Cardiac fibroblast (primary cell): ENCODE measurements at regions not wholly inside any gene's neighbourhood (a gene's known extent, or its start where the extent isn't known, plus 50 kb on each side); places are given as distances from the start of the nearest gene placed in this dataset.

Source experiments
- DNase-seq, 2 donors: peaks; one replicate each; pipeline versions ENCODE4 v3.0.0 to v3.0.0-alpha.2; 2010; ENCODE audit warnings: low read depth in 2 of 2
- H3K4me3 ChIP-seq, 2 donors: replicated peaks in 1 of 2; 1 replicate in 1 of 2; 2 replicates in 1 of 2; pipeline ENCODE4 v1.5.1; 2011; ENCODE audit warnings: low read depth in 2 of 2, low read length in 2 of 2, mild to moderate bottlenecking in 2 of 2, moderate library complexity in 1 of 2
- TF ChIP-seq, protein P1 (sequence below): IDR thresholded peaks from one replicate; pipeline ENCODE4 v1.5.1; 2011; ENCODE audit warnings: low read depth, mild to moderate bottlenecking, low read length, inconsistent platforms

DNA sequence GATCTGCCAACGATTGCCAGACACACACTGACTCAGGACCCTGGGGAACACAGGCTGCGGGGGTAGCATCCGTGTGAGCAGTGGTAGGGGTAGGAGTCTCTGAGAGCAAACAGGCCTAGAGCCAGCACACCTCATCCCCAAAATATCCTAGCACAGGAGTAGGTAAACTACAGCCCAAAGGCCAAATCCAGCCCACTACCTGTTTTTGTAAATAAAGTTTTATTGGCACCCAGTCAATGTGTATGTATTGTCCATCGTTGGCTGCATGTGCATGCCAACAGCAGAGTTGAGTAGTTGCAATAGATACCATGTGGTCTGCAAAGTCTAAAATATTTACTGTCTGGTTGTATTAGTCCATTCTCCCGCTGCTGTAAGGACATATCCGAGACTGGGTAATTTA, 55.5 kb upstream of the GPRC5B start:
- peak in 1 of 2 donors; percentile 48 for DNase-seq
- H3K4me3 ChIP-seq, result no peak overlapping the region
- TF ChIP-seq, protein P1, sequence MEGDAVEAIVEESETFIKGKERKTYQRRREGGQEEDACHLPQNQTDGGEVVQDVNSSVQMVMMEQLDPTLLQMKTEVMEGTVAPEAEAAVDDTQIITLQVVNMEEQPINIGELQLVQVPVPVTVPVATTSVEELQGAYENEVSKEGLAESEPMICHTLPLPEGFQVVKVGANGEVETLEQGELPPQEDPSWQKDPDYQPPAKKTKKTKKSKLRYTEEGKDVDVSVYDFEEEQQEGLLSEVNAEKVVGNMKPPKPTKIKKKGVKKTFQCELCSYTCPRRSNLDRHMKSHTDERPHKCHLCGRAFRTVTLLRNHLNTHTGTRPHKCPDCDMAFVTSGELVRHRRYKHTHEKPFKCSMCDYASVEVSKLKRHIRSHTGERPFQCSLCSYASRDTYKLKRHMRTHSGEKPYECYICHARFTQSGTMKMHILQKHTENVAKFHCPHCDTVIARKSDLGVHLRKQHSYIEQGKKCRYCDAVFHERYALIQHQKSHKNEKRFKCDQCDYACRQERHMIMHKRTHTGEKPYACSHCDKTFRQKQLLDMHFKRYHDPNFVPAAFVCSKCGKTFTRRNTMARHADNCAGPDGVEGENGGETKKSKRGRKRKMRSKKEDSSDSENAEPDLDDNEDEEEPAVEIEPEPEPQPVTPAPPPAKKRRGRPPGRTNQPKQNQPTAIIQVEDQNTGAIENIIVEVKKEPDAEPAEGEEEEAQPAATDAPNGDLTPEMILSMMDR, result no peak

DNA sequence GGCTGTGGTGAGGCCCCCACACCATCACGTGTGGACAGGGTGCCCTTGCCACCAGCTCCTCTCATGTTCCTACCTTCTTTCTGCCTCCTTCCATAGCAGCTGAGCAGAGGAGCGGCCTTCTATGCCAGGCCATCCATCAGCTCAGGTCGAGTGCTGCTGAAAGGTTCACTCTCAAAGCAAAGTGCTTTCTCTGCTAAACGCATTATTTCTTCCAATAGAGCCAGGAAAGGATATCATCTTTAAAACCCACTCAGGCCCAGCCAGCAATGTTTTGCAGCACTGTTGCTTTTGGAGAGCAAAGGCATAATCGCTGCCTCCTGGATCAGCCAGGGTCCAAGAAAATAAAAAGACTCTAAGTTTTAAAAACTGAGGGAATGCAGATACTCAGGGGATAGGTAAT, 54.9 kb upstream of the GPRC5B start:
- no peak for DNase-seq
- no peak overlapping the region for H3K4me3 ChIP-seq
- TF ChIP-seq, protein P1, result no peak

DNA sequence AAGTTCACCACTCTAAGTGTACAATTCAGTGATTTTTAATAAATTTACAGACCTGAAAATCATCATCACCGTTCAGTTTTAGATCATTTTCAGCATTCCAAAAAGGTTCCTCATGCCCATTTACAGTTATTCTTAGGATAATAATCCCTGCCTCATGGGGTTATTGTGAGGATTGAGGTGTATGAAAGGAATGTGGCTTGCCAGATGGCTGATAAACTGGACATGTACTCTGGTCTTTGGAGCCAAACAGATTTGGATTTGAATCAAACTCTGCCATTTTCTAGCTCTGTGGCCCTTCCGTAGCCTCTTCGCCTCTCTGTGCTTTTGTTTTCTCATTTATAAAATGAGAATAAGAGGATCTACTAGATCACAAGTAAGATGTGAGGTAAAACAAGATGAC, 53.9 kb upstream of the GPRC5B start:
- peak in 1 of 2 donors; percentile 14 for DNase-seq
- TF ChIP-seq, protein P1, result no peak
- H3K4me3 ChIP-seq, result no peak overlapping the region

DNA sequence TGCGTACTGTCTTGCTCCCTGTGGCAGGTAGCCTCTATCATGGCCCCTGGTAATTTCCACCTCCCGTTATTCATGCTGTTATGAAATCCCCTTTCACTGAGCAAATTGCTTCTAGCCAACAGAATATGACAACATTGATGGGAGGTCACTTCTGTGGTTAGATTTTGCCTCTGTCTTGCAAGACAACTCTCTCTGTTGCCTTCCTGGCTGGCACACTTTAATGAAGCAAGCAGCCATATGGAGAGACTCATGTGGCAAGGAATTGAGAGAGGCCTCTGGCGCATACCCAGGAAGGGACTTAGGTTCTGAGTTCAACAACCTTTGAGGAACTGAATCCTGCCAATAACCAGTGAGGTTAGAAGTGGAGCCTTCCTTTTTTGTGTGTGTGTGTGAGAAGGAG, 51.8 kb upstream of the GPRC5B start:
- H3K4me3 ChIP-seq, result no peak overlapping the region
- TF ChIP-seq, protein P1, result no peak

DNA sequence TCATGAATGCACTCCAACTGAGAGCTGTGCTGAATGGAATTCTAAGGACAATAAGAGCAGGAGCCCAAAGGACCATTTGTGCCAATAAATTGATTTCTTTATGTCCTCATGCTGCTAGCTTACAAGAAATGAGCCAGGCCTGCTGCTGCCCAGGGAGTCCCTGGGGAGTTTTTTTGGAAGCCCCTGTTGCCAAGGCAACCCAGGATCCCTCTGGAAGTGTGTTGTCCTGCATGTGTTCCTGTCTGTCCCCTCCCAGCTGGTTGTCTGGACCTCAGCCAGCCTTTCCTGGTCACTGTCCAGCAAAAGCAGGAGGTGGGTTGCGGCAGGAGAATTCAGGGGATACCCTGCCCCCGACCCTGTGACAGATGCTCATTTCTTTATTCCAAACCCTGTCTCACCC, 51.0 kb upstream of the GPRC5B start:
- no peak overlapping the region for H3K4me3 ChIP-seq
- TF ChIP-seq, protein P1, result no peak
- peak in 1 of 2 donors; percentile 5 for DNase-seq

More for the DNA sequence above, 51.8 kb upstream of the GPRC5B start:
- peak in 1 of 2 donors; percentile 8 for DNase-seq
